GM21390 (cell line): ENCODE measurements at regions not wholly inside any gene's neighbourhood (a gene's known extent, or its start where the extent isn't known, plus 50 kb on each side); places are given as distances from the start of the nearest gene placed in this dataset.

Experiments used
- ATAC-seq: cut with Tn5 transposase; IDR thresholded peaks from one replicate; pipeline ENCODE4 v1.9.1; 2021; ENCODE audit not compliant: unreplicated experiment

DNA sequence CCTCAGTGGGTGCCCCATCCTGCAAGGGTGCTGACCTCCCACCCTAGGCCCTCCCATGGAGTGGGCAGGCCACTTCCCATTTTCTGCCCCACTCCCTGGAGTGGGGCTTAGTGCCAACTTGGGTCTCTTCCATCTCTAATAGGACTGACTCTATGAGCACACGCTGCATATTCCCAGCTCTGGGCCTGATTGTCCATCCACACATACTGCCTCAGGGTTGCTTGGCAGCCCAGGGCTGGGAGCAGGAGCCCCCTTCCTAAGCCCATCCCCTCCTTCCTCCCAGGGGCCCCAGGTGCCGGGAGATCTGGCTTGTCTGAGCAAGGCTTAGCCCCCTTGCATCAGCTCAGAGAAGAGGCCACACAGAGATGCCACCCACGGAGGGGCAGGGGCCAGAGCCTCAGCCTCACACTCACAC is 55.1 kb downstream of the PJA1 start:
- no peak for ATAC-seq

DNA sequence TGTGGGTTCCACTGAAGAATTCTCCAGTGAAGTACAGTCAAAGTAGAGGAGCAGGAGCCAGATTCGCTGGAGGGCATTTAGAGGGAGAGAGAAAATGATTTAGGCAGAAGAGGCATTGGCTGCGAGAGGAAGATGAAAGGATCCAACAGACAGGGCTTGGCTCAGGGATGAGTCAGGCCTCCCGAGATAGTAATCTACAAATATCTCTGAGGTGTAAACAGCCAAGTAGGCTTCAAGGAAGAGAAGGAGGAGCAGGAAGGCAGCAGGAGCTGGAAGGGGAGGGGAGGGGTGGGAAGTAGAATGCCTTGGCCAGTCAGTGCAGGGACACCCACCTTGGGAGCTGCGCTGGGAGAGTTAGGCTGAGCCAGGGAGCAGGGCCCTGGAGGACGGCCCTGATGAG is 55.5 kb downstream of the PJA1 start:
- ATAC-seq: no peak

DNA sequence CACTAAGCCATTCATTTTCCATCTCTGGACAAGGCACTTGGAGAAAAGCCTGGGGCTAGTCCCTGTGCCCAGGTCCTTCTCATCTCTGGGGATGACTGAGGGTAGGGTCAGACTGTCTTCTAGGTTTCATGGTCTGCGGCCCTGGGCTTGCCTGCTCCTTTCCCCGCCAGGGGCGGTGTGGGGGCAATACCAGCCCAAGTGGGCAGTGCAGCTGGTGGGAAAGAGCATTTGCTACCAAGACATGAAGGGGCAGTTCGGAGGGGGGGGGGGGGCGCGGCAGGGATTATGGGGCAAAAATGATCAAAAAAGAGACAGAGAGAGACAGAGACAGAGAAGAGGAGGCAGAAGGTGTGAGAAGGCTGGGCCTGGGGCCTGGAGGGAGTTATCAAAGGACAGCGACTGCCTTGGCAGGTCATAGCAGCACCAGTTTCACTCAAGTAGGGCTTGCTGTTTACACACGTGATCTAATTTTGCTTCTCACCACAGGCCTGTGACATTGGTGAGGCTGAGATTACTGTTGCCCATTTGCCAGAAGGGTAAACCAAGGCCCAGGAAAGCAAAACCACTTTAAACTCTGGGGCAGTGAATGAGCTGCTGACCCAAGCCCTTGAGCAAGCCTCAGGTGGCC is 56.1 kb downstream of the PJA1 start:
- ATAC-seq: no peak

DNA sequence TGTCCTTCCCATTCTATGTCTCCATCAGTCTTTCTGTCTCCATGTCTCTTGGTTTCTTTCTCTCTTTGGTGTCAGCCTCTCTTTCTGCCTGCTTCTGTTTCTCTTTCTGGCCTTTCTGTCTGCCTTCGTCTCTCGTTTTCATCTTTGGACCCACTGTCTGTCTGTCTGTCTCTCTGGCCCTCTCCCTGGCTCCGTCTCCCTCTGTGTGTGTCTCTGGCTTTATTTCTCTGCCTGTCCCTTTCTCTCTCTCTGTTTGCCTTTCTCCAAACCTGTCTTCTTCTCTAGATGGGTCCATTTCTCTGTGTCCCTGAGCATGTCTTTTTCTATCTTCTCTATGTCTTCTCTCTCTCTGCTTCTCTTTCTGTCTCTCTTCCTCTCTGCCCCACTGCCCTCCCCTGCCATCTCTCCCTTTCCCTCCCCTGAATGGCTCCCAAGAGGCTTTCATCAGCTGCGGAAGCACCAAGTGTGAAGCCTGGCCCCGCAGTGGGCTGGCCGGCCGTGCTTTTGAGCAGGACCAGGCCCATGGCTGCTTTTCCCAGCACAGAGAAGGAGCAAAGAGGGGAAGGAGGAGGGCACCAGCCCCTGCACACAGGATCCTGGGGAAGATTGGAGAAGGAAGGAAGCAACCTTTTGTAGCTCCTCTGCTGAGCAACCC is 57.4 kb downstream of the PJA1 start:
- ATAC-seq: no peak

DNA sequence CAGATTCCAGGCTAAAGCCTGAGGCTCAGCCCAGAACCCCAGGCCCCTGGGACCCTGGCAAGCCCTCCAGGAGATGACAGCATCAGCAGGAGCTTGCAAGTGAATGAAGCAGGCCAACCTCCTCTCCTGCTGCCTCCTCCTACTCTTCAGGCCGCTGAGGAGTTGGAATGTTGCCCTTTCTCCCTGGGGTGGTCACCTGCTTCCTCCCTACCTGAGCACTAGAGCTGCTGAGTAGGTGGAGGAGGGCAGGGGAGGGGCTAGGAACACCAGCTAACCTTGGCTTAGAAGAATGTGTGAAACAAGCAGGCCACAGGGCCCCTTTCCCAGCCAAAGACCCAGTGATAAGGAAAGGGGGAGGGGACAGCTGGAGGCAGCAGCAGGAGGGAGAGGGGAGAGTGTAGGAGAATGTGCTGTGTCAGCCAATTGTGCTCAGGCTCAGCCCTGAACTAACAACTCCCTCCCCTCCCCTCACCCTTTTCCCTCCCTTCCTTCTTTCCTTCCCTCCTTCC is 58.0 kb downstream of the PJA1 start:
- ATAC-seq: no peak

DNA sequence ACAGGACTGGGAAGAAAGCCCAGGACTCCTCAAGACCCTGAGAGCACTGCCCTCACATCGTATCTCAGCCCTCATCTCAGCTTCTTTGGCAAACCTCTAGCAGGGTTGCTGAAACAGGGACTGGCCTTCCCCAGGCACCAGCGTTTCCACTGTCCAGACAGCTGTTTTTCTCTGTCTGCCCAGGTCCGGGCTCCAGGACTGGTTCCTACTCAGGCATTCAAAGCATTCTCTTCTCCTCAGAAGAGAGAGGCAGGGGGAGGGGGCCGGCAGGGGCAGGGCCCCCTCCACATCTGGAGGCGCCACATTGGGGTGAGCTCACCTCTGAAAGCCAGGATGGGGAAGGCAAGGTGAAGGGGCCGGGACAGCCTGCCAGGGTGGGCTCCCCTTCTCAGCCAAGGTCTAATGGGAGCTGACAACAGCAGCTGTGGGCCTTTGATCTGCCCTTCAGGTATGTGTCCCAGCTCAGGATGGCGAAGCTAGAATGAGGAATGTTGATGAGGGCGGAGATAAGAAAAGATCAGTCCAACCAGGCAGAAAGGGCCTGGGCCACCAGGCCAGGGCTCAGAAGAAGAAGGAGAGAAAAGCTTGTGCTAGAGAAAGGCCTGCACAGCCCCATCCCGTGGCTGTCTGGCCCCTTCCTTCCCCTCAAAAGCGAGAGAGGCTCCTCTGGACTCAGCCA is 60.4 kb downstream of the PJA1 start:
- ATAC-seq: no peak

DNA sequence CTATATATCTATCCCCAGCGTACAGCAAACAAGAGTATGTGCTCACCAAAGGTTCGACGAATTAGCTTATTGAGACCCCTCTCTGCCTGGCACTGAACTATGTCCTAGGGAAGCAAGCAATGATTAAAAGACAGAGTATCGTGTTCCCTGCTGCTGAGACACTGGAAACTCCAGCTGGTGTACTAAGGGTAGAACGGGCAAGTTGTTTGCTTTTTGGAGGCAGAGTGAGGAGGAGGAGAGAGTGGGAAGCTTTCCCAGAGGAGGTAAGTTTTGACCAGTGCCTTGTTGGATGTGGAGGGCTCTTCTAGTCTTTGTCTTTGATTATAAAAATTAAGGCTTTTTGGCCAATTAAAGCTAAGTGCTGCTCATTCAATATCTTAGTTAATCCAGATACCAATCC is 61.7 kb downstream of the PJA1 start:
- ATAC-seq: no peak

DNA sequence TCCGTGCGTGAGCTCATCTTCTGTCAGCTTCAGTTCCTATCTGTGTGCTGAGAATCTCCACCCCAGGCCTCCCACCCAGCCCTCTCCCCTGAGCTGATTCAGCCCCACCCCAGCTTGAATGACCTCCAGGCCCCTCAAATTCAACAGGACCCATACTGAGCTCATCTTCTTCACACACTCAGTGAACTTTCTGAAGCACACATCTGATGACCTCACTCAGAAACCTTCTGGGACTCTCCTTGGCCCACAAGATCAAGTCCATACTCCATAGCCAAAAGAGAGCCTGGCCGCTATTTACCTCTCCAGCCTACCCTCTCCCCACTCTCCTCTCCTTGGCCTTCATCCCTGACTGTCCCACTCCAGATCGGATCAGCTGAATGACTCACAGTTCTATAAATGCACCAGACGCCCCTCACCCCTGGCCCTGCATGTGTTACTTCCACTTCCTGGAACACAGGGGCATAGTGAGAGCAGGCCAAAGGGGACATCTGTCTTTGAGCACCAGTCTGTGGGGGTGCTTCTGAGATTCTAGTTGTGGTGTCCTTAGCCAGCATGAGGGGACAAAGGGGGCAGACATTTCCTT is 62.5 kb downstream of the PJA1 start:
- ATAC-seq: no peak

DNA sequence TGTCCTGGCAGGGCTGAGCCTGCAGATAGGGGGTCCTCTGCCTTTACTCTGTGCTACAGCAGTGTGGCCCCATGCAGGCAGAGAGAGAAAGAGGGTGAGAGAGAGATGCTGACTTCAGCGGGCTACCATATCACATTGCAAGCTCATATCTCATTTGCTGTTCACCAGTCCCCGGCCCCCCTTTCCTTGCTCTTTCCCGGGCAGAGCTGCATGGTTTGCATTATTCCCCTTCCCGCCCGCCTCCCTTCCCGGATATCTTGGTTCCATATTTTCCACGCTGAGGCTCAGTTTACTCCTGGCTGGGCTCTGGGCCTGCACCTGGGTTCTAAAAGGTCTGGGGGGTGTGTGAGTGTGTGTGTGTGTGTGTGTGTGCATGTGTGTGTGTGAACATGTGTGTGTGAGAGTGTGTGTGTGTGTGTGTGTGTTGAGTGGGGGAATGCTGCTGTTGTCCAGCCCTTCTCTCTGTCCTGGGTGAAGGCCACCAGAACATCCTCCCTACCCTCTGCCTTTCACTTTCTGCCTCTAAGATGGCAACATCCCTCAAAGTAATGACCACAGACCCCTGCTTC is 63.5 kb downstream of the PJA1 start:
- no peak for ATAC-seq

DNA sequence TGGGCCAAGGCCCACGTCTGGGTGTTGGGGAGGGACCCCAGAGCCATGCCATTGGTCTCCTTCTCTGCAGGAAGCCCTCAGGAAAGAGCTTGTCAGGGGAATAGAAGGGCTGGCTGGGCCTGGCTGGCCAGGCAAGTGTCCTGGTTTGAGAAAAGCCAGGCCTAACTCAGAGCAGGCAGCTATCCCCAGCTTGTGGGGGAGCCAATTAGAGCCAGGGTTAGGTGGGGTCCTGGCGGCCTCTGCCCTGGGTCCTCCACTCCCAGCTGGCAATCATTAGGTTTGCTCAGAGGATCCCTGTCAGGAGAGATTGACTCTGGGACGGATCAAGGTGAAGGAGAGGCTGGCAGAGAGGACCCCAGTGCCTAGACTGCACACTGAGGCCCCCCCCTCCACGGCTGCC is 64.8 kb downstream of the PJA1 start:
- no peak for ATAC-seq

DNA sequence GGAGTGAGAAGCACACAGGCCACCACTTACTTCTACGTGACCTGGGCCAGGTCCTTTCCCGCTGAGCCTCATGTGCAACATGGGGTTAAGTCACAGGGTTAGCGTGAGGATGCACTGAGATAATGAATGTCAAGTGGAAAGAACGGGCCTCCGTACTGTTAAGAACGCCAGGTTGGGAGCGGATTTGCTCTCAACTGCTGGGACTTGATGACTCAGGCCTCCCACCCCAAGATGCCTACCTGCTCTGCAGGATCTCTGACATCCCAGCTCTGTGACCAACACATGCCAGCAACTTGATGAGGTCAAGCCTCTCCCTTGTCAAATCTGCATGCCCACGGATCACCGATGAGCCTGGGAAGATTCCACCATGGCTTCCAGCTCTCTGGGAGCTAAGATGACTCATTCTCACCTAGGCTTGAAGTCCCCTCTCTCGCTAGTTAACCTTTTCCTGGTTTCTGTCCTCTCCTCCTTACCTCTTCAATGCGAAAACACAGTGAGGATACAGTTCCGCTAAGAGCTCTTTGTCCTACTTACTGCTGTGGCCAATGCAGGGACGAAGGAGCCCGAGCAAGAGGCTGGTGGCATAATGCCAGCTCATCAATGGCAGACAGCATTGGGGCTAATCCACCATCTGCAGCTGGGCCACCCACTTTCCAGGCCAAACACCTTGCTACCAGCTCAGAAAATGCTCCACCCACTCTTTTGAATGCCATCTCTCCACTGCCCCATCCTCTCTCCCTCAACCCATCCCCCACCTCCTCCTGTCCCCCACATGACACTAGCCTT is 67.6 kb downstream of the PJA1 start:
- ATAC-seq: no peak

DNA sequence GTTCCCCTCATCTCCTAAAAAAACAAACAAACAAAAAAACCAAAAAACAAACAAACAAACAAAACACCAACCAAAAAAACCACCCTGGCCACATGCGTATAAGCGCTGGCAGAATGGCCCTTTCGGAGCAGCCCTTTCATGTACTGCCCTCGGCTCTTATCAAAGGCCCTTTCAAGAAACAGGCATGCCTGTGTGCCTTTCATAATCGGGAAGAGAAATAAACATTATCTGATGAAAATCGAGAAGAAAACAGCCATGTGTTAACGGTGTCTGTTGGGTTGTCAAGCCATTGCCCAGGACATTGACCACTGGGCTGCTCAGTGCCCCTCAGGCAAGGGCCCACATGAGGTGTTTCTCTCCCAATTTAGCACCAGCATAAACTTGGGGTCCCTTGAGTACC is 68.3 kb downstream of the PJA1 start:
- ATAC-seq: no peak

DNA sequence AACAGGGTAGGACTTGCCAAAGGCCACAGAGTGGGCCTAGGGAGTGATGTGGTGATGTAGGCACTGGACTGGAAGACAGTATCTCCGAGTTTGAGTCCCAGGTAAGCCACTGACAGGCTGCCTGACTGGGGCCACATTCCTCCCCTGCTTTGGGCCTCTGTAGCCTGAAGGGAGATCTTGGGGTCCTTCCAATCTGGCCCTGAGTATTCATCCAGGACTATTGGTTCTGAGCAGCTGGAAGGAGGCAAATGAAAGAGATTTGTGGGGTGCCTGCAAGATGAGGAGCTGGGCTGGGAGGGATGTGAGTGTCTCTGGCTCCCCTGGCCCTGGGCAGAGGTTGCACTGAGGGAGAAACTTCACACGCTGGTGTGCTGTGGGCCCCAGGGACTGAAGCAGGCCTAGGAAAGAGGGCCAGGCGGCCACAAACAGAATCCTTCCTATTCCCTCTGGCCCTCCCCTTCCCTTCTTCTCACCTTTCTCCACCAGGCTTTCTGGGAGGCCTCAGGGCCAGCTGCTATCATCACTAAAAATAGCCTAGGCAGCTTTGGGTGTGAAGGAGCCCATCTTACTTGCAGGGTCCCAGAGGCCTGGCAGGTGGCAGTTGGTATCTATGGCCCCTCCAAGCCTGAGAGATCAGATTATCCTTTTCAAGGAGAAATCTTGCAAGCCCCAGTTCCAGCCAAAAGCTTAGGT is 70.1 kb downstream of the PJA1 start:
- no peak for ATAC-seq

DNA sequence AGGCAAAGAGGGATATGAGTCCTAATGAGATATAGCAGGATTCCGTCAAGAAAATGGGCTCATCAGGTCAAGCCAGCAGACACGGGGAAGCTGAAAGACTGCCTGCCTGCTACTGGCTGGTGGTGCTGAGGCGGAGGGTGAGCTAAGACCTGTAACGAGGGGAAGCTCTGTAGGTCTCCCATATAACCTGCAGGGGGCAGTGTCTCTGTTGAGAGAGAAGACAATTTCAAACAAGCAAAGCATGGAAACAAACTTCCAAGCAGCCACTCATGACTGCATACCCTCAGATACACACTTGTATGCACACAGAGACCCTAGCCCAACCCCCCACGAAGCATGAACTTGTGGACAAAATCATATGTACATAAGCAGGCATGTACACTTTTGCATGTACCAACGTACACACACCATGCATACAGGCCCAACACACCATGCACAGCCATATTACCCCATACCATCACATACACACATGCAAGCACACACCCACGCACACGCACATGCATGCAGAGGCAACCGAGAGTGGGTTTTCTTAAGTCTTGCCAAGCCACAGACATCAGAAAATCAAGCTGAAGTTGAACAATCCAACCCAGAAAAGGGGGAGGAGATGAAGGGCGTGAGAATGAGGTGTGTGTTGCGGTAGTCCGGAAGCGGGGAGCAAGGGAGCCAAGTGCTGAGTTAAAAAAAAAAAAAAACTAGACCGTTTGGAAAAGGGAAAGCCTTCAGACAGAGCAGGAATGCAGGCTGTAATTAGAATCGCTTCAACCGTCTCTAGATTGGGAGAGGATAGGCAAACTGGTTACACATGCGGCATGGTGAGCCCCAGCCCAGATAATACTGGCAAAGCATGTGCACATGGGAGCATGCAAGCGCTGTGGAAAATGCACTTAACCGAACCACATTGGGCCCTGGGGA is 71.0 kb downstream of the PJA1 start:
- no peak for ATAC-seq

DNA sequence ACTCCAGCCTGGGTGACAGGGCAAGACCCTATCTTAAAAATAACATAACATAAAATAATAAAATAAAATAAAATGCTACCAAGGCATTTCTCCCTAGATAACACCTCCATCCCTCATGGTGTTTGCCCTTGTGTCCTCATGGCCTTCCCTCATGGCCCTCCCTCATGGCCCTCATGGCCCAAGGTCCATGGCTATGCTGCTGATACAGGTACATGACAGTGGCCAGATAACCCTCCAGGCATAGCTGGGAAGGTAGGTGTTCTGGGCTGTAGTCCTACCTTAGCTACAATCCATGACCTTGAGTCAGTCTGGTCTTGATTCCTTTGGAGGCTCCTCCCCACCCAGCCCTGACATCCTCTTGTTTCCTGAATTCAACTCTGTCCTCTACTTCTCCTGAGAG is 75.2 kb downstream of the PJA1 start:
- ATAC-seq: no peak

DNA sequence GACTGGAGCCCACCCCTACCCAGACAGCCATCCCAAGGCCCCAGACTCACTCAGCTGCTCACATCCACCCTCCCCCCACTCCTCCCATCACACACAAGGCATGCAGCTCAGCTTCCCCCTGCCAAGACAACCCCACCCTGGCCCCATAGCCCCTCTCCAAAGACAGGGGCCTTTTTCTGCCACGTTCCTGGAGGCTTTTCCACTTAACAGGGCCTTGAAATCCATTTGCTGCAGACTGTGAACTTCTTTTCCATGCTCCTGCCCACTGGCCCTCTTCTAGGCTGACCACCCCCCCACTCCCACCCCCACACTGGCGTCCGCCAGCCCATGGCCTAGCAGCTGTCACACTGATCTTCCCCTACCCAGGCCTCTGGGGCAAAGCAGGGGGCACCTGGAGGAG is 76.0 kb downstream of the PJA1 start:
- ATAC-seq: no peak

DNA sequence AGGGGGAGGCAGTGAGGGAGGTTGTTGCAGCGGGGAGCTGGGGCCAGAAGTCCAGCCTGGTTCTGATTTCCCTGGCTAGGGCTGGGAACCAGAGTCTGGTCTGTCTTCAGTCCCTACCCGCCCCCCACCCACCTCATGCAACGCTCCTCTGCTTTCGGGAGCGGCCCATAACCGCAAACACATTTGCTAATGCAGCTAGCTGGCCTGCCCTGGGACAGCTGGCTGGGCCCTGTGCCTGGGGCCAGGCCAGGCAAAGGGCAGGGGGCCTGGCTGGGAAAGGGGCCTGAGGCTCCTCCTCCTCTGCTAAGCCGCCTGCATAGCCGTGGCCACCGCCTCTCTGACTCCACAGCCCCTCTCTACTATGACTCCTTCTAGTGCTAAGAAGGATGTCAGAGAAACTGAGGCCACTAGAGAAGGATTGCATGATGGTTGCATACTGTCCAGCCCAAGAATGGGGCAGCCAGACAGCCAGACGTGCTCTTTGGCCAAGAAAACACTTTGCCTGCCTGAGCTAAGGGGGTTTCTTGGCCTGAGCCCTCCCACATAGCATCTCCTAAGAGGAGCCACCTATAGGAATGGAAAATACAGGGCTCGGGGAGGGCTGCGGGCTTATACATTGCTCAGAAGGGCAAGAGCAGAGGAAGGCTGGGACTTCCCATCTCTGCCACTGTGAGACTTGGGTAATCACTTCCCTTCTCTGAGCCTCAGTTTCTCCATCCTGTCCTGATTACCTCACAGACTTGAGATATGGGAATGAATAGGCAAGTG is 76.9 kb downstream of the PJA1 start:
- ATAC-seq: no peak

DNA sequence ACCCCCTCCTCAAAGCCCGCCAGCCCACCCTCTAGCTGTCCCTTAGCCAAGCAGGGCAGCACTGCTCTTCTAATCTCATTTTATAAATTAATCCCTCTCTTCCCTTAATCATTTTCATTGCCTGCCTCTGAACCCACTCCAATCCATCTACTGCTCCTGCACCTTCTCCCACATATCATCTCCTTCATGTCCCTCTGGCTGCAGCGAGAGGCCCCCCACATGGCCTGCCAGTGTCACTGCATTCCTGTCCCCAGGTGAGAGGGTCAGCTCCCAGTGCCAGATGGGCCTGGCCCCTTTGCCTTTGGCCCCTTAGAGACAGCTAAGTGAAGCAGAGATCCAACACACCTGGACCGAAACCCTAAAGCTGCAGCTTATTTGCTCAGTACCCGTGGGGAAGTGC is 79.4 kb downstream of the PJA1 start:
- no peak for ATAC-seq

DNA sequence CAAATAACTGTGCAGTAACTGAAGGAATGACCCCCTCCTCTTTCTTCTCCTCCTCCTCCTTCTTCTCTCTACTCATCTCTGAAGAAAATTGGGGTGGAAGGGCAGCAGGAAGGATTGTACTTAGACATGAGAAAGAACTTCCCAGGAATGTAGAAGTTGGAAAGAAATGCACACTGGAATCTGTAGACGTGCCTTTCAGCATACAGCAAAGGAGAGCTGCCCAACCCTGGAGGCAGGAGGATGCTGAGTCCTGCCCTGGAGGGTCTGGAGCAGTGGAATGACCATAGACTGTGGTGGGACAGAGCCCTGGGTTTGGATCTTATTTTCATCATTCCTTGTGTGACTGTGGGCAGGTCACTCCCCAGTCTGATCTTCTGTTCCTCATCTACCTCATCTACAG is 80.1 kb downstream of the PJA1 start:
- no peak for ATAC-seq
